ENCODE measurements at regions not wholly inside any gene's neighbourhood (a gene's known extent, or its start where the extent isn't known, plus 50 kb on each side); places are given as distances from the start of the nearest gene placed in this dataset.

DNA sequence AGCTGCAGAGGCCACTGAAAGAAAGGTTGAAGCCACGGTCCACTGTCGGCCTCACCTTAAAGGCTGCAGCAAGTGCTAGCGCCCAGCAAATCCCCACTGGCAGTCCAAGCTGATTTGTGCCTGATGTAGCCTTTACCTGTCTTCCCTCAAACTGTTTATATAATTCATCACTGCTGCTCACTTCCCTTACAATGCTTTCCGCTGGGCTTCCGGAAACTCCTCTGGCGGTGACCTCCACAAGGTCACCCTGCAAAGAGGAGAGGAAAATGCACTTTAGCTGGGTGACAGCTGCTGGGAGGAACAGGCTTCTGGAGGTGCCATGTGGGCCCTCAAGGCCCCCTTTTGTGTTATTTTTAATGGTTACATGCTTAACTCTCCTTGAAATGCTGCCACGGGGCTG, 126.2 kb downstream of the CMPK2 start:
- DNase-seq (ENCODE audit: low spot score), result peak; percentile 5

DNA sequence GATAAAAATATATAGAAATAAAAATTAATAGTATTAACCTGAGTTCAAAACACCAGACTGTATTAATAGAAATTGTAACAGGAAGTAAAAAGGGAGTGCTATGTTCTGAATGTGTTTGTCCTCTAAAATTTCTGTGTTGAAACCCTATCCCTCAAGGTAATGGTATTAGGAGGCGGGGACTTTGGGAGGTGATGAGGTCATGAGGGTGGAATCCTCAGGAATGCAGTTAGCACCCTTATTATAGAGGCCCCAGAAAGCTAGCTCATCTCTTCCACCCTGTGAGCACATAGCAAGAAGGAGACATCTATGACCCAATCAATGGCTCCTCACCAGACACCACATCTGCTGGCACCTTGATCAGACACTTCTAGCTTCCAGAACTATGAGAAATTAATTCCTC, 124.5 kb downstream of the CMPK2 start:
- DNase-seq (ENCODE audit: low spot score), result no peak

DNA sequence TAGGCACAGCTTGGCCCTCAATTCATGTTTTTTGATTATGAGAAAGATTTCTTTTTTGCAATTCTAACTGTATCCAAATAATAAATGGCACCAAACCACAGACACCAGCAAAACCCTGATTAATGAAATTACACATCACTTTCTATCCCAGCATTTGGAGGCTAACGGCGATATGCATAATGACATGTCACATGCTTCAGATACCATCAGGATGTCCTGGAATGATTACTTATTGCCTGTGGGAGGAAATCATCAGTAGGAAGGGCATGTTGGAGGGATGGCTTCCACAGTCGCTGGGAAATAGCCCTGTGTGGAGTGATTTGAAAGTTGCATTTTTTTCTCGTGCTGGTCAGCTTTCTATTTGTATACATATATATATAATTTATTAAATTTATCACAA, 121.7 kb downstream of the CMPK2 start:
- DNase-seq (ENCODE audit: low spot score), result no peak

DNA sequence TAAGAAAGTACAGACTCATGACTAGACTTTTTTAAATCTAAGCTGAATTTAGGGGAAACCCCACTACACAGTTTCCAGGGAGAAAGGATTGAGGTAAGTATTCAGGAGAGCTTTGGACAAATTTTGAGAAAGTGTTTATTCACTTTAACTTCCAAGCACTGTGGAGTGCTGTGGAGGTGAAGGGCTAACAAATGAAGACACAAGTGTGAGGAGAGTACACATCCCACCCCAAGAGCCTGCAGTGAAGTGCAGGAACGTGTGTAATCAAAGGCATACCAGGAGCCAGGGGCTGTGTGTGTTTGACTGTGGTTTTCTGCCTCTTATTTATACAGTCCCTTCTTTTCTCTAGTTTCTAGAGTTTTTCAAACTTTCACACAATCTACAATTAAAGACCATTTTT, 118.3 kb downstream of the CMPK2 start:
- no peak for DNase-seq (ENCODE audit: low spot score)

DNA sequence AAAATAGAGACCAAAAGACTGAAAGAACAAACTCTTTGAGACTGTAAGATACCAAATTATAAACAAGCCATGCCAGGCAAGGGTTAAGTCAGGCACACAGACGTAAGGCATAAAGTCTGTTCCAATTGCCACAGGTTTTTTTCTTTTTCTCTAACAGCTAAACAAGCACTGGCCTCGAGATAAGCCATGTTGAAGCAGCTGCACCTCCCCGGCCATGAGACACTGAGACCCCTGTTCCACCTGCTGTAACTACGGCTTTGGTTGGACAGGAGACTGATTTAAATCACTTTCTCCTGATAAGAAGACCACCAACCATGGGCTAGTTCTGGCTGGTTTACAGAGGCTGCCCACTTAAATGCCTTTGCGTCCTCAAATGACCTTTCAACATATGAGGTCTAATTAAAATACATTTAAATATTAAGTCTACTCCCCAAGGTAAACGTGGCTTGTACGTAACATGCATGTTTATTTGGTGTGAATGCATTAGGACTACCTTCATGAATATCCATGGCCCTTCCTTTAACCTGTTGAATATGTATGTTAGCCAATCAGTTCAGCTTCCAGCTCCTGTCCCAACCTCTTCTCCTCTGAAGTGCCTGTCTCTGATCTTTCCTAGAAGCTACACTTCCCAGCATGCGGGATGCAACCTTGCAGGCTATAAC, 117.2 kb downstream of the CMPK2 start:
- no peak for DNase-seq (ENCODE audit: low spot score)

DNA sequence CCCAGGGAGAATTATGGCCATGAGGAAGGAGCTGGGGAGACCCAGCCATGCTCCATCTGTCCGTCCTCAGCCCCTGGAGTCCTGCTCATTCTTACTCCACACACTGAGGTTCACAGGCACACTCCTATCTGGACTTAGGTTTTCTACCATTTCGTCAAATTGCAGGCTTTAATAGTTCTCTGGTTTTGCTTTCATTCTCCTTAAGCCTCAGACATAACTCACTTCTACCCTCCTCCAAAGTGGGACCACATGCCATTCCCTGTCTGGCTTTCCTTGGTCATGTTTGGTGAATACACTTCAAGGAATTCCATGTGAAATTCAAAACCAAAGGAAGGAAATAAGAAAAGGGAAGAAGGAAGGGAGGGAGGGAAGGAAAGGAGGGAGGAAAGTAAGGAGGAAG, 115.7 kb downstream of the CMPK2 start:
- DNase-seq (ENCODE audit: low spot score), result no peak

DNA sequence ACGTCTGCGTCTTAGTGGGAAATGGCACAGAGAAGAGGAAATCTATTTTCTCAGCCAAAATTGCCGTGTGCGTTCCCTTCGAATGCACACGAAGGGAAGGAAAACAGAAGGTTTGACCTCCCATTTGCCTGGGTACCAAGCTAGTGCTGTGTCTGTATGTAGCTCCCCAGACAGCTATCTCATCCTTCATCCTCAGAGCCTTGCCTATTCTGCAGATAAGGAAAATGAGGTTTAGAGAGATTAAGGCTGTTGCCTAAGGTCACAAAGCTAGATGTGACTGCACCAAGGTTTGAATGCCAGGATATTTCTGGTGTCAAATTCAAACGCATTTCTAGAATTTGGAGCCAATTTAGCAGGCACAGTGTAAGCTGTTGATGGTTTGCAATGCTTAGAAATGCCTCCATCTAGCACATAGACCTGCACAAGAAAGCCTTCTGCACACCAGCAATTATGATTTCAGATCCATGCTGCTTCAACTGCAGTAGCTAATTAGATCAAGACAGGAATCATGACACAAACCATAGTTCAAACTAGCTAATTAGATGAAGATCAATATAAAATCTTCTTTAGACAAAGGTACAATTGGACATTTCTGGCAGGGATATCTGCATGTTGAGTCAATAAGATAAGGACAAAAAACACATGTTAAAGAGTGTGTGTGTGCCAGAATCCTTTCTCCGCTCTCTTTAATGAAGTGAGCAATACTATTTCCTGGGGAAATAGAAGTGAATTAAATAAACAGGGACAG, 115.1 kb downstream of the CMPK2 start:
- no peak for DNase-seq (ENCODE audit: low spot score)

DNA sequence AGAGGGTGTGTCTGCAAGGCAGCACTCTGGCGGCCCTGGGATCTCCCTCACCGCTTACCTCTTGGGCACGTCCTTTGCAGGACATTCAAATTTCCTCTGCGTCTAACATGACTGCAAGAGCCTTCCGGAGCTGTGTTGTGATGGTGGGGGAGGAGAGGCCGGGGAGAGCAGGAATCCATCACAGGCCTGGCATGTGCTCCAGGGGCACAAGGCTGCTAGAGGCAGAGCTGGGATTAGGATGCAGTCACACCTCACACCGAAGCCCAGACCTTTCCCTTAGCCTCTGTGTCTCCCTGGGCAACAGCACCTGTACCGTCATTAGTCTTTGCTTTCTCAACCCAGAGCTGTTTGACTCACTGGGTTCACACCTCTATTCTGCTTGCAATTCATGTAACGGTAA, 111.3 kb downstream of the CMPK2 start:
- no peak for DNase-seq (ENCODE audit: low spot score)

DNA sequence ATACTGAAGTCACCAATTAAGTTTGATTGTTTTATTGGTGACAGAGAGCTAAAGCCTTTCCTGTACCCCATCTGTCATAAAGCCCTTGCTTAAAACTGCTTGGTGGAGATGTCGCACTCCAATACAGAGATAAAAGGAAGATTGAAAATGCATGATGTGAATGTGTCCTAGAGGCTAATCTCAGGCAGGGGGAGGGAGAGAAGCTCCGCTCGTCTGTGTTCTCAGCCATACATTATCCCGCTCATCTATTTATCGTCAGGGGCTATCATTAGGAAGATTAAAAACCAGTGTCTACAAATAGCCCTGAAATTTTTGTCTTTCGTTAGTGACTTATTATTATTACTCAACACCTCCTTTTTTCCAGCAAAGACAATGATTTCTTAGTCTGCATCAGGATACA, 110.3 kb downstream of the CMPK2 start:
- DNase-seq (ENCODE audit: low spot score), result no peak

DNA sequence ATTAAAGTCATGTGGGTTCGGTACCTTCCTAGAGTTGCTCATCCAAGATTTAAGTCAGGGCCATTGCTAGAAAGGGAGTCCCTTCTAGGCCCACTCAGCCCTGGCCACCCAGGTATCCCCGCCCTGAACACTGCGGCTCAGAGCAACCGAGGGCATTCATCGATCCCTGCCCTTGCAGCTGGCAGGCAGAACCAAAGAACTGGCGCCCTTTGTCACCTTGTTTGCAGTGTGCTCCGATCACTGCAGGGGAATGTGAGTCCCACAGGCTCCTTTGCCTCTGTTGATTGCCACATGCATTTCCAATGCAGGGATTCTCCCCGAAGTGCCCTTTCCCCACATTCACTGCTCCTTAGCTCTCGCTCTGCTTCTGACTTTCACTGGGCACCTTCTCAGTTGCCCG, 108.5 kb downstream of the CMPK2 start:
- no peak for DNase-seq (ENCODE audit: low spot score)

DNA sequence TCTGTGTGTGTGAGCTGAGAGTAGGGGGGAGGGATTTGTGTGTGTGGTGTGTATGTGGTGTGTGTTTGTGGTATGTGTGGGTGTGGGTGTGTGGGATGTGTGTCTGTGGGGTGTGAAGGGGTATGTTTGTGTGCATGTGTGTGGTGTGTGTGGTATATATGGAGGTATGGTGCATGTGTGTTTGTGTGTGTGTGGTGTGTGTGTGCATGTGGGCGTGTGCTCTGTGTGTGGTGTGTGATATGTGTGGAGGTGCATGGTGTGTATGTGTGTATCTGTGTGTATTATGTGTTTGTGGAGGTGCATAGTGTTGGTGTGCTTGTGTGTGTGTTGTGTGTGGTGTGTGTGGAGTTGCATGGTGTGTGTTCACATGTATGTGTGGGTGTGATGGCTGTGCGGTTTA, 106.0 kb downstream of the CMPK2 start:
- no peak for DNase-seq (ENCODE audit: low spot score)

DNA sequence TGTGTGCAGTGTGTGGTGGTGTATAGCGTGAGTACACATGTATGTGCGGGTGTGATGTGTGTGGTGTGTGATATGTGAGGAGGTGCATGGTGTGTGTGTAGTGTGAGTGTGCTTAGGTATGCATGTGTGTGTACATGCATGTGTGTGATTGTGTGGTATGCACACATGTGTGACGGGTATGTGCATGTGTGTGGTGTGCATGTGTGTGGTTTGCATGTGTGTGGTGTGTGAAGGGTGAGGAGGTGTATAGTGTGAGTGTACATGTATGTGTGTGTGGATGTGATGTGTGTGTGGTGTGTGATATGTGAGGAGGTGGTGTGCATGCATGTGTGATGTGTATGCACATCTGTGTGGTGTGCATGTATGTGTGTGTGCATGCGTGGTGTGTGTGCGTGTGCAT, 105.6 kb downstream of the CMPK2 start:
- no peak for DNase-seq (ENCODE audit: low spot score)

DNA sequence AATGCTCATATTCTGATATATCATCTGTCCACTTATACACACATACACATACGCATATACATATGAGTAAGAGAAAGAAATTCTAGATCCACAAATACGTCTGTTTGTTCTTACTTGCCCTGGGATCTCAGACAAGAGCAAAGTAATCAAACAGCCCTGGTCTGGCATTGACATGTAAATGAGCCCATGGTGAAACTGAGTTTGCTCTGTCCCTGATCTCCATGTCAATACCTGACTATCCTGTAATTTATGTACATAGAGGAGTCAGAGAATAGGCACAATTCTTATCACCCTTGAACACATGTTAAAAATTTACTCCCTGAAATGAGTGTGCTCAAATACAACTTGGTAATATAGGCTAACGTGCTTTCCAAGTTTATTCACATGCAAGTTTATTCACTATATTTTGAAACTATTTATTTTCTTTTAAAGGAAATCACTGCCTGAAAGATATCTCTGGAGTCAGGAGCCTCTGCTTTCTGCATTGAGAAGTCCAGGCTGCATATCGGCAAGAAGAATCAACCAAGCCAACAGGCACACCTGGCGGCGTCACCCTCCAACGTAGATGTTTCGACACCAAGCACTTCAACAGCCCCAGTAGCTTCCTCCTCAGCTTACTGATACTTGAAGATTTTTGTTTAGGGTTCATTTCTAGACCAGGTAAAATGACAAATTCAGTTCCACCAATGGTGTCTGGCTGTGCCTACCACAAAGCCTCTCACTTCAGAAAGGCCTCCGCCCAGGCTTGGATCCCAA, 100.6 kb downstream of the CMPK2 start:
- no peak for DNase-seq (ENCODE audit: low spot score)

DNA sequence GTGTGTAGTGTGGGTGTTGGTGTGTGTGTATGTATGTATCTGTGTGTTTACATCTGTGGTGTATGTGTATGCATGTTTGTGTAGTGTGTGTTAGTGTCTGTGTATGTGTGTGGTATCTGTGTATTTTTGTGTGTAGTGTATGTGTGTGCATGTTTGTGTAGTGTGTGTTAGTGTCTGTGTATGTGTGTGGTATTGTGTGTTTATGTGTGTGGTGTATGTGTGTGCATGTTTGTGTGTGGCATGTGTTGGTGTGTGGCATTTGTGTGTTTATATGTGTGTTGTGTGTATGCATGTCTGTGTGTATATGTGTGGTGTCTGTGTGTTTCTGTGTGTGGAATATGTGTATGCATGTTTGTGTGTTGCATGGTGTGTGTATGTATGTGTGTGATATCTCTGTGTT, 96.4 kb downstream of the CMPK2 start:
- DNase-seq (ENCODE audit: low spot score), result no peak

DNA sequence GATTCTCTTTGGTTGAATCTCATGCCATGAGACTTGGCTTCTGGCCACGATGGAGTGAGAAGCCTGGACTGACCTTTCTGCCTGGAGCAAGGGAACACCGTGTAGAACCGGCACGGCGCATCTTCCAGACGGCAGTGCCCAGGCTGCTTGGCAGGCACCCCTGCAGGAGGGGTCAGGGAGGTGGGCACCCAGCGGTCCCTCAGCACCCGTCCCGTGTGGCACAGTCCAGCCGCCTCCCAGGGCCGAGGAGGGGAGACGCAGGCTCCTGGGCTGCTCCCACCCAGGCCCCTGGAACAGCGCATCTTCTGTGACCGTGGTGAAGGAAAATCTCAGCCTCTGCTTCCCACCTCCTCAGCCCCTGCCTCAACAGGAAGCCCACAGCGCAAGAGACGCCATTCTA, 95.7 kb downstream of the CMPK2 start:
- no peak for DNase-seq (ENCODE audit: low spot score)

DNA sequence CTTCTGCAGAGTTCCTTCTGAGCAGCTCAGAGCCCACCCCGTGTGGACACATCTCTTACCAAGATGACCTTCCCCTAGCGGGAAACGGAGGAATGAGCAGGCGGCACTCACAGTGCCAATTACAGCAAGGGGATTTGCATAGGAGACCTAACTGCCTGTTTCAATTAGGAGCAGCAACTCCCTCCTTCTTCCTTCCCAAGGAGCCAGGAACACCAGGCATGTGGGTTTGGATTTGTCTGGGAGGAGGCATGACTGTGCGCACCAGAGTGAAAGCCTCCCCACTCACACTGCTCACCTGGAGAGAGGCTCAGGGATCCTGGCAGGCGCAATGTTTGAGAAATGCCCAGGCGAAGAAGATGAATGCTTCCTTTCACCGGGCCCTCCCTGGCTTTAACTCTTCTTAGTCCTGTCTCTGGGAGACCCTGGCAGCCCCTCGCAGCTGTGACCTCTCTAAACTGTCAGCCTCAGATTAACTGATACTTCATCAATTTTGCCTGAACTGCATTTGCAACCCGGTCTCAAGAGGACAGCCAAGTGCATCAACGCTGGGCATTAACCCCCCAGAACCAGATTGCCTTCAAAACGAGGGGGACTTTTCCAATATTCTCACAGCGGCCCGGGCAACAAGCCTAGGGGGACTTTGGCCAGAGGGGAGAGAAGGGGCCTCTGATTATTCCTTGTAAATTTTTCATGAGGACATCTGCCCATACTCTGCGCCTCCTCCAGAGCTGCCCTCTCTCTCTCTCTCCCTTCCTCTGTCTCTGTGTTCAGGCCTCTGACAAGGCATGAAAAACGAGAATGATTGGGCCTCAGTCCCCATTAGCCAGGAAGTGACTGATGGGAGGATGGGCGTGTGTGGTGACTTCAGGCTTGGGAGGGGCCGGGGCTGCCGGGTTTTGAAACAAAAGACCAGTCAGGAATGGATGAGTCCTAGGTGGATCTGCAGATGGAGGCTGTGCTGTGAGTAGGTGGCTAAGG, 93.8 kb downstream of the CMPK2 start:
- DNase-seq (ENCODE audit: low spot score), result peak; percentile 82

DNA sequence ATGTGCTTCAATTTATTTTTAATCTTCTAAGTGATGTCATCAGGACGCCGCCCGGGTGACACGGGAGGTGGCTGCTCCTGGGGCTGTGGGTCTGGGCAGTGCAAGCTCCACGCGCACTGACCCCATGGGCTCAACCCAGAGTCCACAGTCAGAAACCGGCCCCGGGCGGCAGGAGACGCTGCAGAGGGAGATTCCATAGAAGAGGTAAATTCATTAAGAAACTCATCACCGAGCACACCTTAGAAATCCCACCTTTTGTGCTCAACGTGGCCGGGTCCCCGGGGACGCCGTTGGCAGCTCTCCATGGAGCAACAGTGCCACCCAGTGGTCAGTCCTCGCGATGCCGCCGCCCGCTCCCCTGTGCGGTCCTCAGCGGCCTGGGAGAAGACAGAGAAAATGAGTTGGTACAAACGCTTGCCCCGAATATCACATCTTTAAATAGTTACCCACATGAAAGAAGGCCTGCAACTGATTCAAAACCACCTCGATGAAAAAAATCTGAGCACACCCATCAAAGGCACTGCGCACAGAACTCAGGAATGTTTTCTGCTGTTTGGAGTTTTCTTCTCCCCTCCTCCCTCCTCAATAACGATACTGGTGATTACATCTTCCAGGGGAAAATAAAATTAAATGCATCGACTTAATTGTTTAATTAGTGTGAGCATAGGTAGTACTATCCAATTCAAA, 92.6 kb downstream of the CMPK2 start:
- peak; percentile 60 for DNase-seq (ENCODE audit: low spot score)

DNA sequence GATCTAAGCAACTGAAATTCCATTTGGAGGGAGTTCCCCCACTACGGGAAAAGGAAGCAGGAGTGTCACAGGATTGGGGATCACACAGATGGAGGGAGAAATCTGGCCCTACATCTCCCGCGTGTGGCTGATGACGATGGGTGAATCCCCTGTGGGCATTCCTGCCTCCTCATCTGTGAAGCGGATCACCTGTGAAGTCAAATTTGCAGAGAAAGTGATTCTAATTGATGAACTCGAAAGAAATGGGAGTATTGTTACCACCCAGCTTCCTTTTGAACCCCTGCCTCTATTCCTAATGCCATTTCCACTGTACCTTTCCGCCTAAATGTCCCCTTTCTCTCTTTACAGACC, 92.0 kb downstream of the CMPK2 start:
- no peak for DNase-seq (ENCODE audit: low spot score)

DNA sequence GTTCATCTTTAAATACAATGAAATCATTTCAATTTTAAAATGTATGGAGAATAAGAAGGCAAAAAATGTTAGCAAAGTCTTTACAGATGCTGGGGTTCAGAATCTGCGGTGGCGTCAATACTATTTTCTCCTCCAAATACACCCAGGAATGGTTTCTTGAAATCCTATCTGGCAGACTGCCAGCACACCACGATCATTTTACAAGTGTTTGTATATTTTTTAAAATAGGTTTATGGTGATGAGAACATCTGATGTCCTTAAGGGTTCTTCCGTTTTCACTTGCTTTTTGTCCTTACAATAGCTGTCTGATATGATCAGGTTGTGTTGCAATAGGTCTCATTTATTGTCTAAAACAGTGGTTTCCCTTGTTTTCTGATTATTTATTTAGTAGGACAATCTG, 89.6 kb downstream of the CMPK2 start:
- no peak for DNase-seq (ENCODE audit: low spot score)

DNA sequence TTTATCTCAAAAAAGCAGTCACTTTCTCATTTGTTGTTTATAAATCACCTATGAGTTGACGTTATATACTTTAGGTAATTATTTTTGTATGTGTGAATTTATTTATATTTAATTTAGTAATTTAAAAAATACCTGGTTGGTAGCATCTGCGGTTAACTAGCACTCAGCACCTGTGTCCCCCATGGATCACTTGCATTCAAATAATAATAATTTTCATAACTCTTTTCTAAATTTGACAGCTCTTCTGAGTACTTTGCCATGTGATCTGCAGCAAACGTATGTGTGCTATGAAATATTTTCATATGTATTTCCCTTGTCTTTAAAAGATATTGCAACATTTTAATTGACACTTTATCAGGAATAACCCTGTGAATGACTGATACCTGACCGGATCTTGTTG, 88.1 kb downstream of the CMPK2 start:
- no peak for DNase-seq (ENCODE audit: low spot score)

DNA sequence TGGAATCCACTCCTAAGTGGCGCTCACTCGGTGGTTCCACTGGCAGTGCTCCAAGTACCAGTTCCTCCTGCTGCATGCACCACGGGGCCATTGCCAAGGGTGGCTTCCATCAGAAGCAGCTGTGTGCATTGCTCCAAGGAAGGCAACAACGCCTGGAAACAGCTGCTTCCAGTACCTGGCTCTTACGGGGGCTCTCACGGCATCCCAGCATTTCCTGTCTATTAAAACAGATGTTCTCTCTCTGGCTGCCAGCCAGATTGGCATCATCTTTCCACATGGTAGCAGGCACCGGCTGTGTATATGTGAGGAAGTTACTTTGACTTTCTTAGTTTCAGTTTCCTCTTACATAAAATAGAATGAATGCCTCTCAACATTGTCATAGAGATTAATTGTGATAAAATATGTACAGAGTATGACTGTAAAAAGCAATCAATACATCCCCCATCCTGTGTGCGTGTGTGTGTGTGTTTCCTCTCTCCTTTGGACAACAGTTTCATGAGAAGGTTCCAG, 84.9 kb downstream of the CMPK2 start:
- peak; percentile 99 for DNase-seq (ENCODE audit: low spot score)

Measured in kidney capillary endothelial cell (primary cell).